NCI-H1092 (cell line): ENCODE measurements at regions not wholly inside any gene's neighbourhood (a gene's known extent, or its start where the extent isn't known, plus 50 kb on each side); places are given as distances from the start of the nearest gene placed in this dataset.
"Not testable (repeated sequence)": the region's sequence is repeated elsewhere in the genome, so short reads cannot be mapped to it uniquely, and the experiment has no call there.

Experiments
- DNase-seq: peaks from one replicate; lab custom pipeline; 2025; lab: John Stamatoyannopoulos, UW

GRCh38 chr11:104776501-104777170 is 121.6 kb downstream of the CASP12 start:
- DNase-seq: no peak

- DNase-seq: no peak
Observed at GRCh38 chr11:104774578-104774977, 123.7 kb downstream of the CASP12 start.

- DNase-seq: no peak
Observed at GRCh38 chr11:104772806-104773241, 125.4 kb downstream of the CASP12 start.

- no peak for DNase-seq
Observed at GRCh38 chr11:104771763-104772162, 126.5 kb downstream of the CASP12 start.

- DNase-seq: not testable (repeated sequence)
Observed at GRCh38 chr11:104771046-104771445, 127.2 kb downstream of the CASP12 start.

GRCh38 chr11:104765401-104766095 is 132.7 kb downstream of the CASP12 start:
- DNase-seq: no peak

- no peak for DNase-seq
Observed at GRCh38 chr11:104764710-104765045, 133.6 kb downstream of the CASP12 start.

GRCh38 chr11:104763930-104764709 is 134.1 kb downstream of the CASP12 start:
- DNase-seq: no peak

- no peak for DNase-seq
Observed at GRCh38 chr11:104761511-104761910, 136.7 kb downstream of the CASP12 start.

- no peak for DNase-seq
Observed at GRCh38 chr11:104759464-104759863, 138.8 kb downstream of the CASP12 start.

- no peak for DNase-seq
Observed at GRCh38 chr11:104738918-104739317, 159.3 kb downstream of the CASP12 start.

- DNase-seq: no peak
Observed at GRCh38 chr11:104738208-104738607, 160.1 kb downstream of the CASP12 start.

- no peak for DNase-seq
Observed at GRCh38 chr11:104736502-104736901, 161.8 kb downstream of the CASP12 start.

- DNase-seq: no peak
Observed at GRCh38 chr11:104734998-104735397, 163.3 kb downstream of the CASP12 start.

GRCh38 chr11:104731890-104732289 is 166.4 kb downstream of the CASP12 start:
- DNase-seq: no peak

- DNase-seq: no peak
Observed at GRCh38 chr11:104728927-104729326, 169.3 kb downstream of the CASP12 start.

GRCh38 chr11:104727768-104728167 is 170.5 kb downstream of the CASP12 start:
- no peak for DNase-seq

GRCh38 chr11:104727095-104727494 is 171.2 kb downstream of the CASP12 start:
- no peak for DNase-seq

GRCh38 chr11:104725796-104726408 is 172.4 kb downstream of the CASP12 start:
- DNase-seq: no peak

- no peak for DNase-seq
Observed at GRCh38 chr11:104713401-104713800, 184.9 kb downstream of the CASP12 start.

- DNase-seq: no peak
Observed at GRCh38 chr11:104705490-104706190, 192.6 kb downstream of the CASP12 start.

- no peak for DNase-seq
Observed at GRCh38 chr11:104704888-104705287, 193.4 kb downstream of the CASP12 start.
